Activated naive CD8-positive, alpha-beta T cell treated with anti-CD3 and anti-CD28 coated beads, Interleukin-2, amount 10 ng/mL, durations not matched to agents 7 days and 5 days (primary cell): ENCODE measurements at regions not wholly inside any gene's neighbourhood (a gene's known extent, or its start where the extent isn't known, plus 50 kb on each side); places are given as distances from the start of the nearest gene placed in this dataset.

Experiments
- ATAC-seq: fragments of 150-1000 bp; cut with Tn5 transposase; one replicate; pipeline ENCODE4 v1.10.0; 2021; ENCODE audit warnings: low read depth, moderate library complexity
- POLR2A ChIA-PET: fragments of 350-600 bp; sonication (Branson Sonifier 250); formaldehyde crosslinking; loops from one replicate; lab custom pipeline; 2021; ENCODE audit warnings: antibody characterized with exemption; lab: Charles Lee
- DNase-seq: peaks from one replicate; pipeline ENCODE4 v3.0.0; 2021
- H3K27ac Mint-ChIP-seq: one replicate; pipeline ENCODE4 v1.8.0; 2022; ENCODE audit warnings: mild to moderate bottlenecking, mixed read lengths
- H3K27me3 Mint-ChIP-seq: one replicate; pipeline ENCODE4 v1.8.0; 2022; ENCODE audit warnings: mild to moderate bottlenecking, moderate library complexity, mixed read lengths
- H3K36me3 Mint-ChIP-seq: one replicate; pipeline ENCODE4 v1.8.0; 2021; ENCODE audit warnings: mild to moderate bottlenecking, mixed read lengths
- H3K4me1 Mint-ChIP-seq: one replicate; pipeline ENCODE4 v1.8.0; 2021; ENCODE audit warnings: mixed read lengths
- H3K4me3 Mint-ChIP-seq: one replicate; pipeline ENCODE4 v1.8.0; 2022; ENCODE audit warnings: mild to moderate bottlenecking, moderate library complexity, mixed read lengths
- H3K9me3 Mint-ChIP-seq: one replicate; pipeline ENCODE4 v1.8.0; 2021; ENCODE audit warnings: mixed read lengths

DNA sequence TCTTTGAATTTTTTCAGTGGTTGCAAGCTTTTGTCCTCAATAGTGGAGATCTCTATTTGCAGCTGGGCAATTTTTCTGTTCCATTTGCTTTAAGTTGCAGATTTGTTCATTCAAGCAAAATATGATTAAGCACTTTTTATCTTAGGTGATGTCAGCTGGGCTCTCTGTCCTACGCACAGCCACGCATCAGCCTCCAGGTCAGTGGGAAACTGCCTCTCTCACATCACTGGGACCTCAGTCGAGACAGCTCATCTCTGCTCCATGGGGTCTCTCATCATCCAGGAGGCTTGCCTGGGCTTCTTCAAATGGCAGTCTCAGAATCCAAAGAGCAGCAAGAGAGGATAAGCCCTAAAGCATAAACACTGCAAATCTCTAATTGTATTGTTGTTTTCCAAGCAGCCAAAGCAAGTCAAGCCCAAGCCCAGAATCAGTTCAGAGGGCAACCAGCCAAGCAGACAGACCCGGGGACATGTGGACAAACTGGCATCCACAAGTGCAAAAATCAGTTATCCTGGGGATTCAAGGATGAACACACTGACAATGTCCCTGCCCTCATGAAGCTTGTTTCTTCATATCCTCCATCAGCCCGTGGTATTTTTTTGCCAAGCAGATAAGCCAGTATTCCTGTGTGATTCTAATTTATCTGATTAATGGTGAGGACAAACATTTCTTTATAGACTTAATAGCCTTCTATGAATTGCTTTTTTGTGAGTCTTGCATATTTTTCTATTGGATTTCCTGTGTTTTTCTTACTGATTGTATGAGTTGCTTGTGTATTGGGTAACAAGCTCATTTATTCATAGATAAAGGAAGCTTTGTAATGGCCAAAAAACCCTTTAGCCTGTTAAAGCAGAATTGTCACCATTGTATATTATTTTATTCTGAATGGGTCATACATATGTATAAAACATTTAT is 262.5 kb downstream of the GXYLT1 start:
- Mint-ChIP-seq H3K4me3 (no peak overlapping the region), H3K27me3 (peaks cover 4% of the 10 kb centered on the region), H3K4me1 (no peaks in the 10 kb centered on the region), H3K9me3 (no peaks in the 10 kb centered on the region), H3K27ac (no peak overlapping the region), H3K36me3 (no peaks in the 10 kb centered on the region)
- DNase-seq: no peak
- POLR2A ChIA-PET: no interaction called here
- ATAC-seq: no peak

DNA sequence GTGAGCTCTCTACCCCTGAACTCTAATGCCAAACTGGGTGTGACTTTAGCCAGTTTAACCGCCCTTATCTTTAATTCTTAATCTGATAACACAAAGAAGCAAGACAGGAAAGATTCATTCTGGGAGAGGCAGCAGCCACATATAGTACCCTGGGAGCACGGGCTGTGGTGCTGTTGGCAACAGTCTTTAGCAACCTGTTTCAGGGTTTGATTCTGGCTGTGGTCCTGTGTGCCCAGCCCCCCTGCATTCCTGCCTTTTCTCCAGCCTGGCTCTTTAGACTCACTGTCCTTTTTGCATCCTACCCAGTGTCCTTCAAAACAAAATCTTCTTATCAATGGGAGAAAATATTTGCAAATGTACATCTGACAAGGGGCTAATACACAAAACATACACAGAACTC is 275.2 kb downstream of the GXYLT1 start:
- Mint-ChIP-seq H3K4me1 (no peaks in the 10 kb centered on the region), H3K27ac (no peak overlapping the region), H3K27me3 (peaks cover 8% of the 10 kb centered on the region), H3K9me3 (peaks cover 4% of the 10 kb centered on the region), H3K4me3 (no peak overlapping the region), H3K36me3 (no peaks in the 10 kb centered on the region)
- ATAC-seq (no peak), DNase-seq (no peak)
- POLR2A ChIA-PET: no interaction called here

DNA sequence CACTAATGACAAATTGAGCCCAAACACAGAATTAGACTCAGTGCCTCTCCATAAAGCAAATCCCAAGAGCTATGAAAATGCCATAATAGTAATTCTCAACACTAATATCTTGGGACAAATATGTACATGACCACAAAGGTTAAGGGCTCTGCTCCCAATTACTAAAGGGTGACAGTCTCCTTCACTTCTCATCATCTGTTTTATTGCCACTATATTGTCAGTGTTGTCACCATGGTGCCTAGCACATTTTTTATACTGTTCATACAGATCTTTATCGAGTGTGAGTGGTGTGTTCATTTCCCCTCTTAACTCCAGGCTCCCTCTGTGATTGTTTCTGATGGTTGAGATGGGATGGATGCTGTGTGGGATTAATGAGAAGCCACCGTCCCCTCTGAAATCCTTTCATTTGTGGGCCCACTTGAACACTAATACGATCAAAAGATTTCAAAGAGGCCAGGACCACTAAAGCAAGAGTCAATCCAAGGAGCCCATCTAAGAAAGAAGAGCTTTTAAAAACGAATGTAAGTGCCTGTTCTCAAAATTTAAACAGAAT is 277.7 kb downstream of the GXYLT1 start:
- Mint-ChIP-seq H3K9me3 (peaks cover 2% of the 10 kb centered on the region), H3K27me3 (peaks cover 7% of the 10 kb centered on the region), H3K4me1 (no peaks in the 10 kb centered on the region), H3K36me3 (no peaks in the 10 kb centered on the region), H3K4me3 (no peak overlapping the region), H3K27ac (no peak overlapping the region)
- POLR2A ChIA-PET: no interaction called here
- ATAC-seq (no peak), DNase-seq (no peak)

DNA sequence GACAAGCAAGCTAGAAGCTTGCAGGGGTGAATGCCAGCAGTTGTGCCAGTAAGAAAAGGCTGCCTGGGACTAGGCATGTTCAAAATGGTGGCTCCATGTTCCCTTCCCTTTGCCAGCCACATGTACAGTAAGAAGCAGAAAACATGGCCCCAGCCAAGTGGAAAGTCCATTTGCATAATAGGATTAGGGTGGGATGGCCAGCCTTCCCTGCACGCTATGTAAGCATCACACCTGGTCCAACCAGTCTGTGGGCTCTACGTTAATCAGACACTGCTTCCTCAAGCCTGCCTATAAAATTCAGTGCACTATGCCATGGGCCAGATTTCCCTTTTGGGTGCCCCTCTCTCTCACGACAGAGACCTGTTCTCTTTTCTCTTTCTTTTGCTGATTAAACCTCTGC is 288.4 kb downstream of the GXYLT1 start:
- Mint-ChIP-seq H3K36me3 (no peaks in the 10 kb centered on the region), H3K4me1 (no peaks in the 10 kb centered on the region), H3K9me3 (no peaks in the 10 kb centered on the region), H3K27ac (no peak overlapping the region), H3K27me3 (no peaks in the 10 kb centered on the region), H3K4me3 (no peak overlapping the region)
- POLR2A ChIA-PET: no interaction called here
- DNase-seq (no peak), ATAC-seq (no peak)

DNA sequence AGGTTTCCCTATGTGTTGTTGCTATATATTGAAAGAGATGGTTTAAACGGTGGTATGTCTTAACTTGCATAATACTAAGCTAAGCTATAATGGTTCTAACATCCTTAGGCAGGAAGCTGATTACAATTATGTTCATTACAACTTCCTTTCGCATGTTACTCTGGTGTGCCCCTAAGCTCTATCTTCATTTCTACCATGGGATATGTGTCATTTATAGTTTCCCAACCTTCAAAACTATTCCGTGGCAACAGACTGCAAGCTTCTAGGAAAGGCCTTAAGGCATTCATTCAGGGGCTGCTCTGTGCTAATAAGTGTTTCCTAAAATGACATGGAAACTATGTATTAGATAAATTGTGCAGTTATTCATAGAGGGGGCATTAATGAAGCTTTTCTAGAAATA is 294.6 kb downstream of the GXYLT1 start:
- no peaks in the 10 kb centered on the region for H3K27me3 Mint-ChIP-seq
- H3K4me1 Mint-ChIP-seq: no peaks in the 10 kb centered on the region
- no peak overlapping the region for H3K27ac Mint-ChIP-seq
- POLR2A ChIA-PET: no interaction called here
- H3K9me3 Mint-ChIP-seq: no peaks in the 10 kb centered on the region
- DNase-seq (no peak), ATAC-seq (no peak)
- no peak overlapping the region for H3K4me3 Mint-ChIP-seq
- no peaks in the 10 kb centered on the region for H3K36me3 Mint-ChIP-seq

DNA sequence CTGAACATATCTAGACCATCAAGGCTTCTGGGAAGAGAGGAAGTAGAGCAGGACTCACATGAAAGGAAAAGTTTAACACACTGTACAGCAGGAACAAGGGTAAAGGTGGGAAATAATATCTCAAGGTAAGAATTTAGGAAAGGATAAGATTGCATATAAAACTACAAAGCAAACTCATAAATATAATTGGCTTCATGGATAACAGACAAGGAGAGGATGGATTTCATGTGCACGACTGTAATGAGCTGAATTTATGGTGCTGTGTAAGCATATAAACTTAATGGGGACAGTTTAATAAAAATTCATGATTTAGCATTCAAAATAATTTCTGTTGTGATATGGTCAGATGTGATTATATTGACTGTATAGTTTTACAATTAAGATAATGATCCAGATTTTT is 298.0 kb downstream of the GXYLT1 start:
- Mint-ChIP-seq H3K27me3 (peaks cover 2% of the 10 kb centered on the region), H3K36me3 (no peaks in the 10 kb centered on the region), H3K4me3 (no peak overlapping the region), H3K9me3 (no peaks in the 10 kb centered on the region), H3K27ac (no peak overlapping the region), H3K4me1 (no peaks in the 10 kb centered on the region)
- DNase-seq (no peak), ATAC-seq (no peak)
- POLR2A ChIA-PET: no interaction called here

DNA sequence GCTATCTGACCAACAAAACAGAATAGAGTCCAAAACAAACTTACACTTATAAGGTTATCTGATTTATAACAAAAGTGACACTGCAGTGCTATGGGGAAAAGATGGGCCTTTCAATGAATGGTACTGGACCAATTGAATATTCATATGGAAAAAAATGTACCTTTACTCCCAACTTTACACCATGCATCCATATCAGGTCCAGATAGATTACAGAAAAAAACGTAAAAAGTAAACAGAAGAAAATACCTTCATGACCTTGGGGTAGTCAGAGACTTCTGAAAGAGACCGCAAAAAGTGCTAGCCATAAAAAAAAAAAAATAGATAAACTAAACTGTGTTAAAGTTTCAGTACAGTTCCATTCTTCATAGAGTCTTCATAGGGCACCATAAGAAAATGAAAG is 308.3 kb downstream of the GXYLT1 start:
- Mint-ChIP-seq H3K4me1 (no peaks in the 10 kb centered on the region), H3K27ac (no peak overlapping the region), H3K9me3 (no peaks in the 10 kb centered on the region), H3K36me3 (no peaks in the 10 kb centered on the region), H3K4me3 (no peak overlapping the region), H3K27me3 (peaks cover 2% of the 10 kb centered on the region)
- ATAC-seq (no peak), DNase-seq (no peak)
- POLR2A ChIA-PET: no interaction called here

DNA sequence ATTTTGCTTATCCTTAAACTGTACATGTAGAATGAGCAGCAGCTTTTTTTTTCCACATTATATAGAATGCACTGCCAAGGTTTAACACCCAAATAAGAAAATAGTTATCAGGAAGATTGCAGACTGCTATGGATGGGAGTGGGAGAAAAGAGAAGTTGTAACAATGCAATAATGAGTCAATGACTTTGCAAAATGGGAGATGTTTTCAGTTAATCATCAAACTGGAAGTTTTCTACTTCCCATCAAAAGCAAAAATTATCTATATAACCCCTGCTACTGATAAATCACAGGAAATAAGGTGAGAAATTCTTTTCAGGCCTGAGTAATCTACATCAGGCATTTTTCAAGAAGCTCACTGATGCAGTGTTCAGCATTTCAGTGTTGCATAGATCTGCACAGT is 309.1 kb downstream of the GXYLT1 start:
- no peaks in the 10 kb centered on the region for H3K4me1 Mint-ChIP-seq
- no peak overlapping the region for H3K27ac Mint-ChIP-seq
- no peaks in the 10 kb centered on the region for H3K9me3 Mint-ChIP-seq
- H3K4me3 Mint-ChIP-seq: no peak overlapping the region
- H3K36me3 Mint-ChIP-seq: no peaks in the 10 kb centered on the region
- POLR2A ChIA-PET: no interaction called here
- DNase-seq: no peak
- no peak for ATAC-seq
- peaks cover 2% of the 10 kb centered on the region for H3K27me3 Mint-ChIP-seq

DNA sequence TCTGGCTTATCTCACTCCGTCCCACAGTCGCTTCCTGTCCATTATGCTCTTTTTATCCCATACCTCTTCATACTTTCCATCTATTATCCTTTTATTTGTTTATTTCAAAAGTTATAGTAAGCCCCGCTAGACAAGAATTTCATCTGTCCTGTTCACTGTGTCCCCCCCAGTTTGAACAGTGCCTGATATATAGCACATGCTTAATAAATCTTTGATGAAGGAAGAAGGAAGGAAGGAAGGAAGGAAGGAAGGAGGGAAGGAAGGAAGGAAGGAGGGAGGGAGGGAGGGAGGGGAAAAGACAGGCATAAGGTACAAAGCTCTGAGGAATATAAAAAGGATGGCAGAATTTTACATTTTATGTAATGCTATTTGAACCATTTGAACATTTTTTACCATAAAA is 324.7 kb downstream of the GXYLT1 start:
- no peaks in the 10 kb centered on the region for H3K9me3 Mint-ChIP-seq
- H3K27me3 Mint-ChIP-seq: no peaks in the 10 kb centered on the region
- H3K4me3 Mint-ChIP-seq: no peak overlapping the region
- POLR2A ChIA-PET: no interaction called here
- H3K4me1 Mint-ChIP-seq: no peaks in the 10 kb centered on the region
- no peak overlapping the region for H3K27ac Mint-ChIP-seq
- H3K36me3 Mint-ChIP-seq: no peaks in the 10 kb centered on the region
- ATAC-seq (no peak), DNase-seq (no peak)

DNA sequence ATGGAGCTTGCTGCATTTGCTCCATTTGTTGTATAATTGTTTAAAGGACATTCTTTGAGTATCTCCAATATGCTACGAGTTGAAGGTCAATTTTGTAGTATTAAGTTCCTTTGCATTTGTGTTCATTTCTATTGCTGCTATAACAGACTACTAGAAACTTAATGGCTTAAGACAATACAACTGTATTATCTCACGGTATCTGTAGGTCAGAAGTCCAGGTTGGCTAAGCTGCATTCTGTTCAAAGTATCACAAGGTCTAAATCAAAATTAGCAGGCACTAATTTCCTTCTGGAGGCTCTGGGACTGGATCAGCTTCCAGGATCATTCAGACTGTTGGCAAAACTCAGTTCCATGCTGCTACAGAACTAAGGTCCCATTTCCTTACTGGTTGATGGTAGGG is 340.6 kb downstream of the GXYLT1 start:
- no peaks in the 10 kb centered on the region for H3K27me3 Mint-ChIP-seq
- H3K27ac Mint-ChIP-seq: no peak overlapping the region
- POLR2A ChIA-PET: no interaction called here
- no peak for ATAC-seq
- no peak for DNase-seq
- H3K36me3 Mint-ChIP-seq: no peaks in the 10 kb centered on the region
- no peak overlapping the region for H3K4me3 Mint-ChIP-seq
- H3K4me1 Mint-ChIP-seq: no peaks in the 10 kb centered on the region
- no peaks in the 10 kb centered on the region for H3K9me3 Mint-ChIP-seq

DNA sequence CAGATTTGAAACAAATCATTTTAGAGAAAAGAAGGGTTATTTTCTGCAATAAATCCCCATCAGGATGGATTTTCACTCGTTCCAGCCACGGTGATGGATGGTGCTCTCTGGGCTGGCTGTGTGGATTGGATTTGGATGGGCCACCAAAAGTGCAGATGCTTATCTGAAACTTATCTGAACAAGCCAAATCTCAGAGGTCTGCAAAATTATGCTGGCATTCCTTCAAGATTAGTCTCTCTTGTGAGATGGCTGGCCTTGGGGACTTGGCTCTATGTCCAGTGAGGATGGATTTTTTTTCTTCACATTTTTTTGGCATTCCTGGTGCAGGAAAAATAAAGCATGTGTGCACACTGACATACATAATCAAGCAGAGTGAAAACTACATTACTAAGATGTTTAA is 341.9 kb downstream of the GXYLT1 start:
- Mint-ChIP-seq H3K9me3 (no peaks in the 10 kb centered on the region), H3K4me3 (no peak overlapping the region), H3K36me3 (no peaks in the 10 kb centered on the region), H3K27ac (no peak overlapping the region), H3K27me3 (no peaks in the 10 kb centered on the region), H3K4me1 (no peaks in the 10 kb centered on the region)
- ATAC-seq (no peak), DNase-seq (no peak)
- POLR2A ChIA-PET: no interaction called here

DNA sequence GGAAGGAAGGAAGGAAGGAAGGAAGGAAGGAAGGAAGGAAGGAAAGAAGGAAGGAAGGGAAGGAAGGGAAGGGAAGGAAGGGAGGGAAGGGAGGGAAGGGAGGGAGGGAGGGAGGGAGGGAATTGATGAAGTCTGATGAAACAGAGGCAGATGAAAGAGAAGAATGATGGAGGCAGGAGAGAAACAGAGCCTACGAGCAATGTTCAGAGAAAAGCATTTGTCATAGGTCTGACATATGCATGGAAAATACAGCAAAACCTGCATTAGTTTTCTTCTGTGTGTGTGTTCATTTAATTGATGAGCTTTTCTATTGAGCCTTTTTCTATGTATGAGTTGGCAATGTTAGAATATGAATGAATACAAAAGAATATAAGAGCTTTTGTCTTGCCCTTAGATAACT is 343.4 kb downstream of the GXYLT1 start:
- H3K4me1 Mint-ChIP-seq: no peaks in the 10 kb centered on the region
- no peak overlapping the region for H3K4me3 Mint-ChIP-seq
- no peaks in the 10 kb centered on the region for H3K9me3 Mint-ChIP-seq
- DNase-seq: no peak
- H3K27me3 Mint-ChIP-seq: no peaks in the 10 kb centered on the region
- no peak overlapping the region for H3K27ac Mint-ChIP-seq
- POLR2A ChIA-PET: no interaction called here
- H3K36me3 Mint-ChIP-seq: no peaks in the 10 kb centered on the region
- ATAC-seq: no peak

DNA sequence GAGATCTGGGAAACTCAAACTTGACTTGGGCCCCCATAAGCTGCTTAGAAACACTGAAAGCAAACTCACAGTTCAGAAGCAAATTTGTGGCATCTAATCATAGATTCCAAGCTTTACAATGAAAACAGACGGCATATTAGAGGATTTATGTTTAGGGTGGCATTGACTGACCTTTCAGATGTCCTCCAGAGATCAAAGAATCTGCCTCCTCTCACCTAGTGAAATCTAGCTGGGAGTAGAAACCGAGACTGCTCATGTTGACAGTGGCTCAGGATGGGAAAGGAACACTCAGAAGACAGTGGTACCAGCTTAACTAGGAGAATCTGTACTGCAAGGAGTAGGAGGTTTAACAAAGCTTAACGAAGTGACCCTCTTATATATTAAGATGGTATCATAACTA is 345.0 kb downstream of the GXYLT1 start:
- Mint-ChIP-seq H3K27me3 (no peaks in the 10 kb centered on the region), H3K36me3 (no peaks in the 10 kb centered on the region), H3K4me3 (no peak overlapping the region), H3K9me3 (no peaks in the 10 kb centered on the region), H3K4me1 (no peaks in the 10 kb centered on the region), H3K27ac (no peak overlapping the region)
- DNase-seq (no peak), ATAC-seq (no peak)
- POLR2A ChIA-PET: no interaction called here

DNA sequence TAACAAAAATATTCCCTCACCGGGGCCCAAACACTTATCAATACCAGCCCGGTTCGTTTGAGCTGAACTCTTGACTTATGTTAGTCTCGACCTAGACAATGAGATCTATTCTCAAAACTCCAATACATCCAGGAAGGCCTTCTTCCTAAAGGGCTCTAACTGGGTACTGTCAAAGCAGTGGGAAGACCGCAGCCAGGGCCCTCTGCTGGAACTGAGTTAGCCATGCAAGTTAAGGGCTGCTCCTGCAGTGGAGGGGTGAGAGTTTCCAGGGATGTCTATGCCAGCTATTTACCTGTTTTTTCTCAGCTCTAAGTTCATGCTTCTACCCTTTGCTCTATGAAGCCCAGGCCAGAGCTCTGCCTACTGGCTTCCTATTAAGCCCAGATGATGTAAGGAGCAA is 348.8 kb downstream of the GXYLT1 start:
- POLR2A ChIA-PET: no interaction called here
- no peak for DNase-seq
- Mint-ChIP-seq H3K27me3 (no peaks in the 10 kb centered on the region), H3K4me1 (no peaks in the 10 kb centered on the region), H3K4me3 (no peak overlapping the region), H3K36me3 (no peaks in the 10 kb centered on the region), H3K27ac (no peak overlapping the region), H3K9me3 (peaks cover 1% of the 10 kb centered on the region)
- no peak for ATAC-seq
